Panc1 (cell line): ENCODE measurements at regions not wholly inside any gene's neighbourhood (a gene's known extent, or its start where the extent isn't known, plus 50 kb on each side); places are given as distances from the start of the nearest gene placed in this dataset.

ENCODE experiments used
- POLR2AphosphoS5 ChIP-seq: IDR thresholded peaks from 2 replicates; pipeline ENCODE4 v1.6.1; 2012; ENCODE audit warnings: mild to moderate bottlenecking, low read depth, low read length, moderate library complexity
- SIN3A ChIP-seq: IDR thresholded peaks from 2 replicates; pipeline ENCODE4 v1.6.1; 2012; ENCODE audit warnings: low read depth, mild to moderate bottlenecking, low read length, moderate library complexity, borderline replicate concordance; ENCODE audit not compliant: insufficient read depth
- TCF7L2 ChIP-seq: IDR thresholded peaks from 2 replicates; pipeline ENCODE4 v1.6.1; 2011; ENCODE audit warnings: mild to moderate bottlenecking, low read depth, low read length, inconsistent platforms
- TF ChIP-seq, protein P1 (sequence below): fragments of 450-650 bp; IDR thresholded peaks from 2 replicates; pipeline ENCODE4 v1.5.1; 2017; ENCODE audit warnings: mild to moderate bottlenecking

GRCh38 chr5:24999732-25000131 is 355.0 kb upstream of the CDH10 start:
- TF ChIP-seq, protein P1, sequence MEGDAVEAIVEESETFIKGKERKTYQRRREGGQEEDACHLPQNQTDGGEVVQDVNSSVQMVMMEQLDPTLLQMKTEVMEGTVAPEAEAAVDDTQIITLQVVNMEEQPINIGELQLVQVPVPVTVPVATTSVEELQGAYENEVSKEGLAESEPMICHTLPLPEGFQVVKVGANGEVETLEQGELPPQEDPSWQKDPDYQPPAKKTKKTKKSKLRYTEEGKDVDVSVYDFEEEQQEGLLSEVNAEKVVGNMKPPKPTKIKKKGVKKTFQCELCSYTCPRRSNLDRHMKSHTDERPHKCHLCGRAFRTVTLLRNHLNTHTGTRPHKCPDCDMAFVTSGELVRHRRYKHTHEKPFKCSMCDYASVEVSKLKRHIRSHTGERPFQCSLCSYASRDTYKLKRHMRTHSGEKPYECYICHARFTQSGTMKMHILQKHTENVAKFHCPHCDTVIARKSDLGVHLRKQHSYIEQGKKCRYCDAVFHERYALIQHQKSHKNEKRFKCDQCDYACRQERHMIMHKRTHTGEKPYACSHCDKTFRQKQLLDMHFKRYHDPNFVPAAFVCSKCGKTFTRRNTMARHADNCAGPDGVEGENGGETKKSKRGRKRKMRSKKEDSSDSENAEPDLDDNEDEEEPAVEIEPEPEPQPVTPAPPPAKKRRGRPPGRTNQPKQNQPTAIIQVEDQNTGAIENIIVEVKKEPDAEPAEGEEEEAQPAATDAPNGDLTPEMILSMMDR, result no peak
- TF ChIP-seq TCF7L2 (no peak), SIN3A (no peak), POLR2AphosphoS5 (no peak)
